Brain microvascular endothelial cell (primary cell): ENCODE measurements at regions not wholly inside any gene's neighbourhood (a gene's known extent, or its start where the extent isn't known, plus 50 kb on each side); places are given as distances from the start of the nearest gene placed in this dataset.

Source experiments
- DNase-seq: peaks from one replicate; pipeline ENCODE4 v3.0.0-alpha.2; 2020
- H3K27ac ChIP-seq: fragments of 250-450 bp; sonication (Bioruptor Pico); 2 replicates; pipeline ENCODE4 v1.5.1; 2020; ENCODE audit warnings: mild to moderate bottlenecking, moderate library complexity
- H3K27me3 ChIP-seq: fragments of 250-450 bp; sonication (Bioruptor Pico); replicated peaks from 2 replicates; pipeline ENCODE4 v1.5.1; 2020; ENCODE audit warnings: mild to moderate bottlenecking
- H3K36me3 ChIP-seq: fragments of 250-450 bp; sonication (Bioruptor Pico); replicated peaks from 2 replicates; pipeline ENCODE4 v1.5.1; 2020; ENCODE audit warnings: mild to moderate bottlenecking
- H3K4me3 ChIP-seq: 2 replicates; pipeline ENCODE4 v1.5.1; 2011; ENCODE audit warnings: low read depth, mild to moderate bottlenecking, control low read depth, low read length, moderate library complexity
- in situ Hi-C: cut with HindIII; loops from 2 replicates; pipeline ENCODE4 v1.10.0; 2017; ENCODE audit warnings: low sequenced_read_pairs, low pct_ligation_motif_present
- TF ChIP-seq, protein P1 (sequence below): IDR thresholded peaks from 2 replicates; pipeline ENCODE4 v1.5.1; 2011; ENCODE audit warnings: low read depth, mild to moderate bottlenecking, moderate library complexity, low read length, control low read depth, inconsistent platforms; ENCODE audit errors: missing control alignments

DNA sequence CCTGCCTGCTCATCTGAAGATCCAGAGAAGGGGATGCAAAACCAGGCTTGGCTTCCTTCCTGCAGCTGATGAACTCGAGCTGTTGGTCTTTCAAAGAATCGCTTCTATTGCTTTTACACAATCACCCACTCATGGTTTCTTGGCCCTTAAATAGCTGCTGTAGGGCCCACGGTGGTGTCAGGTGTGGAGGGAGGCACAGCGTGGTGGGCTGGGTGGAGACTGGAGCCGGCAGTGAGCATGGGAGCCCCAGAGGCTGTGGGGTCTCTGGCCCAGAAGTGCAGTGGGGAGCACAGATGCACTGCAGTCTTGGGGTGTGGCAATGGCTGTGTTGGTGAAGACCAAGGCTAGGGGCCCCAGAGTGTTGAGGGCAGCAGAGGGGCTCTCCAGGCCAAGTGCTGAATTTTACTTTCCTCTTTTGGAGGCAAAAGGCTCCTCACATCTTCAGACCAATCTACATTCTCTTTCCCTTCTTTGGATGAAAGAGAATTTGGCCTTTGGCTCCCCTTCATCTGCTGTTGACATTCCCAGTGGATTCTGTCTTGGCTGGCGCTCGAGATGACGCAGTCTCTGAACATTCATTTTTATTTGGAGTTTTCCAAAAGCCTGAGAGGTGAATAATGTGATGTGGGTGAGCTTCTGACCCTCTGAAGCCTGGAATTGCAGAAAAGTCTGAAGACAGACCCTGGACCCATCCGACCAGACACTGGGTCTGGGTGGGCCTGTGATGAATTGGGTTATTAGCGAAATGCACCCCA, 70.1 kb upstream of the ASB18 start:
- in situ Hi-C loops, result loop anchor here (25.0 kb wide), 1 partner anchor 728 kb away; no protein-coding TSS in a partner anchor
- DNase-seq, result no peak

DNA sequence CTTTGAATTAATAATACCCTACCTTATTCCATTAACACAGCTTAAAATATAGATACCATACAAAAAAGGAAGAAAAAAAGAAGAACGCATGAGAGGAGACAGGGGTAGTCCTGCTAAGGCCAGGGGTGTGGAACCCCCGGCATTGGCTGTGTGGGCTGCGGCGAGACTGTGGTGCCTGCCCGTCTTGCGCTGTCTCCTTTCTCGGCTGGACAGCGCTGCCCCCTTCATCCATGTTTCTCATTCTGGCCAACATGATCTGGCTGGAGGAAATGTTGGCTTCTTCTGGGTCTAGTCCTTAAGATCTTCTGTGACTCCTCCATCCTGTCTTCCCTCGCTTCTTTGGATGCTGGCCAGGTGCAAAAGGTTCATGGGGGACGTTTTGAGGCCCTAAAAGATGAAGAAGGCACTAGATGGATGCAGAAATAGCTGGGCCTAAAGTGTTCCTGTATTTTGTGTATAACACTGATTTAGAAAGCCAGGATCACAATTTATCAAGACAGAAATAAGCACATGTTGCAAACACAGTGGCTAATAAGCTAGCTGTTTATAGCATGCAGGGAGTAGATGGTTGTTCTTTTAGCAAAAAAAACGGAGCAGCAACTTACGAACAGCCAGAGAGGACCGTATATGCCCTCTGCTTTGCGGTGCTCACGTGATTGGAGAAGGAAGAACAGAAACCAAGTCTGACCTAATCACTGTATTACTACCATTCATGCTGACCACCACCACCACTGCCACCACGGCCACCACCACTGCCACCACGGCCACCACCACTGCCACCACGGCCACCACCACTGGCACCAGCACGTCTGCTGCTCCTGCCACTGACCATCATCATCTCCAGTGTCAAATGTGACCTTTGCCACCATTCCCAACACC, 71.7 kb upstream of the ASB18 start:
- in situ Hi-C loops, result loop anchor here (25.0 kb wide), 1 partner anchor 726 kb away; no protein-coding TSS in a partner anchor
- Histone ChIP-seq H3K27ac (no peak overlapping the region), H3K4me3 (no peak overlapping the region), H3K27me3 (no peaks in the 10 kb centered on the region), H3K36me3 (no peaks in the 10 kb centered on the region)
- TF ChIP-seq, protein P1, sequence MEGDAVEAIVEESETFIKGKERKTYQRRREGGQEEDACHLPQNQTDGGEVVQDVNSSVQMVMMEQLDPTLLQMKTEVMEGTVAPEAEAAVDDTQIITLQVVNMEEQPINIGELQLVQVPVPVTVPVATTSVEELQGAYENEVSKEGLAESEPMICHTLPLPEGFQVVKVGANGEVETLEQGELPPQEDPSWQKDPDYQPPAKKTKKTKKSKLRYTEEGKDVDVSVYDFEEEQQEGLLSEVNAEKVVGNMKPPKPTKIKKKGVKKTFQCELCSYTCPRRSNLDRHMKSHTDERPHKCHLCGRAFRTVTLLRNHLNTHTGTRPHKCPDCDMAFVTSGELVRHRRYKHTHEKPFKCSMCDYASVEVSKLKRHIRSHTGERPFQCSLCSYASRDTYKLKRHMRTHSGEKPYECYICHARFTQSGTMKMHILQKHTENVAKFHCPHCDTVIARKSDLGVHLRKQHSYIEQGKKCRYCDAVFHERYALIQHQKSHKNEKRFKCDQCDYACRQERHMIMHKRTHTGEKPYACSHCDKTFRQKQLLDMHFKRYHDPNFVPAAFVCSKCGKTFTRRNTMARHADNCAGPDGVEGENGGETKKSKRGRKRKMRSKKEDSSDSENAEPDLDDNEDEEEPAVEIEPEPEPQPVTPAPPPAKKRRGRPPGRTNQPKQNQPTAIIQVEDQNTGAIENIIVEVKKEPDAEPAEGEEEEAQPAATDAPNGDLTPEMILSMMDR, result no peak
- DNase-seq, result no peak

More for the DNA sequence above, 70.1 kb upstream of the ASB18 start:
- Histone ChIP-seq H3K27me3 (no peaks in the 10 kb centered on the region), H3K36me3 (no peaks in the 10 kb centered on the region), H3K4me3 (no peak overlapping the region), H3K27ac (no peak overlapping the region)
- TF ChIP-seq, protein P1, result no peak

DNA sequence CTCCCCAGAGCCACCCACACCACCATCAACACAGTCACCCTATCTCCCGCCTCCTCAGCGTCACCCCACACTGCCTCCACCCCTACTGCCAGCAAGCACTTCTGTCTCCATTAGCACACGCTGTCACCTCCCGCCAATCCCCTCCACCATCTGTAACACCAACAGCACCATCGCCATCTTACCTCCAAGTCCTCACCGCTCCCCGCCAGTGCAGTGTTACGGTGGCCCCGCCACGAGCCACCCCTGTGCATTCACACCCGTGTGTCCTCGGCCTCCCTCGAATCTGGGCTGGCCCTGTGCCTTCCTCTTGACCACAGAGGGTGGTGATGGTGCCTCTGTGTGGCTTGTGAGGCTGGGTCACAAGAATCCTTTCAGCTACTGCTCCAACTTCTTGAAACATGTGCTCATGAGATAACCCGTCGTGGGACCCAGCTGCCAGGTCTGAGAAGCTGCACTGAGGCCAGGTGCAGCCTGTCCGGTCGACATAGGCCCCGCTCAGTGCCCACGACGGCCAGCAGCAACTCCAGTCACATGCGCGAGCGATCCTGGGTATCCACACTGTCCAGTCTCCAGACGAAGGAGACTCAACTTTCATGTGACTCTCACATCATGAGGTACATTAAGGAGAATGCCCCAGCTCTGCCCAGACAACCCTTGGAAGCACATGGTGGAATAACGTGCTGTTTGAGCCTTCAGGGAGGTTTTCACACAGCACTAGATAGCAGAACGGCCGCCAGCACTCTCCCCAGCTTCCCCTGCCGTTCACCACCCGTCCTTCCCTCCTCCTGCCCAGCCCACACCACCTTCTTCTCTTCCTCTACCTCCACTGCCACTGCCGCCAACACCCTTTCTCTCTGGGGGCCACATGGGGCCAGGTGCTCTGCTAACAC, 72.6 kb upstream of the ASB18 start:
- Histone ChIP-seq H3K27me3 (no peaks in the 10 kb centered on the region), H3K4me3 (no peak overlapping the region), H3K36me3 (no peaks in the 10 kb centered on the region), H3K27ac (no peak overlapping the region)
- TF ChIP-seq, protein P1, result no peak
- DNase-seq, result no peak
- in situ Hi-C loops, result loop anchor here (25.0 kb wide), 1 partner anchor 725 kb away; no protein-coding TSS in a partner anchor

DNA sequence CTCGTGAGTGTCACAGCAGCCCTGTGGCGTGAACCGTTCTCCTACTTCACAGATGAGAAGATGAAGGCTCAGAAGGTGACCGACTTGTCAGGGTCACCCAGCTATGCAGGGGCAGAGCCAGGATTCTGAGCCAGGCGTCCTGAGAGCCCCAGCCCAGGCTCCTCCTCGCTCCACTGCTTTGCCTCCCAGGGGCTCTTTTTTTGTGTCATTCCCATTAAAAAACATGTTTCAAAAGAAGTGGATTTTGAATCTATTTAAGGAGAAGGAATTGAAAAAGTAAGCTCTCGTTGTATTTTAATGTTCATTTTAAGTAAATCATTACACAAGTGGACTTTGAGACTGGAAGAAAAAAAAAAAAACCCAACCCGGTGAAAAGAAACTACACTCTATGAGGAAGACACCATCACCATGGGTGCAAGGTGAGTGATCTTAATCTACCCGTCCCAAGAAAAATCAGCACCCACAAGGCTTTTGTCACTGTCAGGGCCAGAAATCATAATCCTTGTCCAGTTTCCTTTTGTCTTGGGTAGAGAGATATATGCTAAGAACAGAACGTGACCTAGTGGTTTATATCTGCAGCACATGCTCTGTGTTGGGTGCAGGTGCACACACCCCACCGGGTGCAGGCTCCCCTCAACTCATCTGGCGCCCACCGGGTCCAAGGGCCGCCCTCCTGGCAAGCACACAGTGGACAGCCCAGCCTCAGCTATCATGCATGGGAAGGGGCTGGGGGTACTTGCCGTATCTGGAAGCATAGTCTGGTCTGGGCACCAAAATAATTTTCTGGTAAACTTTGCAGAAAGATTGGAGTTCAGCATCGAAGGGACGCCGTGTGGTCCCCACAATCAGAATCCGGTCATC, 73.5 kb upstream of the ASB18 start:
- Histone ChIP-seq H3K27me3 (no peaks in the 10 kb centered on the region), H3K36me3 (no peaks in the 10 kb centered on the region), H3K27ac (no peak overlapping the region), H3K4me3 (no peak overlapping the region)
- TF ChIP-seq, protein P1, result no peak
- DNase-seq, result no peak
- in situ Hi-C loops, result loop anchor here (25.0 kb wide), 1 partner anchor 725 kb away; no protein-coding TSS in a partner anchor
